Karpas-422 (cell line): ENCODE measurements at regions not wholly inside any gene's neighbourhood (a gene's known extent, or its start where the extent isn't known, plus 50 kb on each side); places are given as distances from the start of the nearest gene placed in this dataset.

Experiments
- DNase-seq: peaks from one replicate; pipeline ENCODE4 v3.0.0-alpha.2; 2015
- H2AFZ ChIP-seq: fragments of 200-600 bp; sonication (generic); 2 replicates; pipeline ENCODE4 v1.6.1; 2014; ENCODE audit warnings: antibody characterized with exemption, low read length, mixed read lengths
- H3K27ac ChIP-seq: fragments of 200-600 bp; sonication (generic); 2 replicates; pipeline ENCODE4 v1.5.1; 2014; ENCODE audit warnings: mild to moderate bottlenecking, low read length, moderate library complexity
- H3K27me3 ChIP-seq: fragments of 200-600 bp; sonication (generic); 2 replicates; pipeline ENCODE4 v1.6.1; 2014; ENCODE audit warnings: low read length, mixed read lengths
- H3K36me3 ChIP-seq: fragments of 200-600 bp; sonication (generic); 2 replicates; pipeline ENCODE4 v1.6.1; 2014; ENCODE audit warnings: low read length, mixed read lengths; ENCODE audit not compliant: insufficient read depth
- H3K4me1 ChIP-seq: fragments of 200-600 bp; sonication (generic); 2 replicates; pipeline ENCODE4 v1.6.1; 2014; ENCODE audit warnings: mild to moderate bottlenecking, low read length, mixed read lengths
- H3K4me2 ChIP-seq: fragments of 200-600 bp; sonication (generic); 2 replicates; pipeline ENCODE4 v1.6.1; 2014; ENCODE audit warnings: low read length, low read depth, mild to moderate bottlenecking; ENCODE audit not compliant: poor library complexity, severe bottlenecking
- H3K4me3 ChIP-seq: fragments of 200-600 bp; sonication (generic); 2 replicates; pipeline ENCODE4 v1.5.1; 2014; ENCODE audit warnings: mild to moderate bottlenecking, antibody characterized with exemption, low read length, mixed read lengths
- H3K79me2 ChIP-seq: fragments of 200-600 bp; sonication (generic); 2 replicates; pipeline ENCODE4 v1.6.1; 2014; ENCODE audit warnings: mild to moderate bottlenecking, low read length, mixed read lengths
- H3K9ac ChIP-seq: fragments of 200-600 bp; sonication (generic); 2 replicates; pipeline ENCODE4 v1.6.0; 2014; ENCODE audit warnings: low read length
- H3K9me2 ChIP-seq: fragments of 200-600 bp; sonication (generic), shearing (Covaris generic); replicated peaks from 2 replicates; pipeline ENCODE4 v1.6.0; 2014; ENCODE audit warnings: mild to moderate bottlenecking, low read length, moderate library complexity; ENCODE audit not compliant: insufficient read depth
- H3K9me3 ChIP-seq: fragments of 300-700, 200-600 bp; sonication (generic); 2 replicates; pipeline ENCODE4 v1.6.1; 2014; ENCODE audit warnings: low read length, mixed read lengths
- H4K20me1 ChIP-seq: fragments of 200-600 bp; sonication (generic); 2 replicates; pipeline ENCODE4 v1.6.1; 2014; ENCODE audit warnings: mild to moderate bottlenecking, antibody characterized with exemption, low read length, low read depth; ENCODE audit not compliant: insufficient read depth

- H3K36me3 ChIP-seq = no peaks in the 10 kb centered on the region
- no peak overlapping the region for H3K27ac ChIP-seq
- no peak for DNase-seq
- H3K9me2 ChIP-seq = no peaks in the 10 kb centered on the region
- H4K20me1 ChIP-seq = no peaks in the 10 kb centered on the region
- no peak overlapping the region for H3K4me3 ChIP-seq
- H3K79me2 ChIP-seq = no peaks in the 10 kb centered on the region
- H3K4me2 ChIP-seq = no peak overlapping the region
- H3K9me3 ChIP-seq = no peaks in the 10 kb centered on the region
- no peaks in the 10 kb centered on the region for H3K27me3 ChIP-seq
- no peaks in the 10 kb centered on the region for H3K4me1 ChIP-seq
- H3K9ac ChIP-seq = no peak overlapping the region
- no peak overlapping the region for H2AFZ ChIP-seq
Measured at GRCh38 chr9:73689051-73689870, 537.6 kb downstream of the ANXA1 start.

GRCh38 chr9:73701415-73702057, 549.9 kb downstream of the ANXA1 start:
- Histone ChIP-seq H3K4me2 (no peak overlapping the region), H4K20me1 (no peaks in the 10 kb centered on the region), H3K9me2 (no peaks in the 10 kb centered on the region), H3K9me3 (peaks cover 6% of the 10 kb centered on the region; the same call in 1 of the 2 replicates), H2AFZ (no peak overlapping the region), H3K9ac (no peak overlapping the region), H3K79me2 (no peaks in the 10 kb centered on the region), H3K27me3 (no peaks in the 10 kb centered on the region), H3K36me3 (no peaks in the 10 kb centered on the region), H3K4me3 (no peak overlapping the region), H3K27ac (no peak overlapping the region), H3K4me1 (no peaks in the 10 kb centered on the region)
- DNase-seq = no peak

DNA sequence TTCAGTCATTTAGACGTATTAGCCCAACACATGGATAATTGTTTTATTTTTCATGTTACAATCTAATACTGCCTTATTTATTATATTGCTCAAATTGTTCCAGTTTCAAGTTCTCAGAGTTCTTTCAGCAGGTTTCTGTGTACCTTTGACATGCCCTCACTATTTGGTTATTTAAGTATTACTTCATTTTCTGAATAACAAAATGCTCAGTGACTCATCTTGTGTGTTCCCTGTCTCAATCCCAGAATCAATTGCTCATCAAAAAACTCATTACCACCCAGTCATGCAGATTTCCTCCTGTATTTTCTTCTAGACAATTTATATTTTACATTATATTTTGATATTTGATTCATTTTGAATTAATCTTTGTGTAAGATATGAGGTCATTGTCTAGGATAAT, 562.6 kb downstream of the ANXA1 start:
- Histone ChIP-seq H3K4me2 (no peak overlapping the region), H3K27me3 (no peaks in the 10 kb centered on the region), H3K79me2 (no peaks in the 10 kb centered on the region), H3K4me3 (no peak overlapping the region), H3K27ac (no peak overlapping the region), H3K4me1 (no peaks in the 10 kb centered on the region), H4K20me1 (no peaks in the 10 kb centered on the region), H3K9ac (no peak overlapping the region), H3K9me3 (peaks cover 8% of the 10 kb centered on the region), H3K36me3 (no peaks in the 10 kb centered on the region), H2AFZ (no peak overlapping the region), H3K9me2 (no peaks in the 10 kb centered on the region)
- DNase-seq = no peak

DNA sequence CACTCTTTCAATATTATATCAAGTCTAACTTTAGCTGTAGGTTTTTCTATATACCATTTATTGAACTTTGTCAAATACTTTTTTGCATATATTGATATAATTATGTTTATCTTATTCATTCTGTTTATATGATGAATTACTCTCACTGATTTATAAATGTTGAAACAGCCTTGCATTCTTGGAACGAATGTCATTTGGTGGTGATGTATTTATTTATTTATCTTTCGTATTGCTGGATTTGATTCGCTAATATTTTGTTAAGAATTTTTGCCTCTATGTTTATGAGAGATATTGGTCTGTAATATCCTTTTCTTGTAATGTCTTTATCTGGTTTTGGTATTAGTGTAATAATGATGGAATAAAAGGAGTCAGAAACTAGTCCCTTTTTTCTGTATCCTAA, 563.9 kb downstream of the ANXA1 start:
- no peaks in the 10 kb centered on the region for H3K9me2 ChIP-seq
- H2AFZ ChIP-seq = no peak overlapping the region
- no peak overlapping the region for H3K27ac ChIP-seq
- no peaks in the 10 kb centered on the region for H3K27me3 ChIP-seq
- H3K4me2 ChIP-seq = no peak overlapping the region
- H4K20me1 ChIP-seq = no peaks in the 10 kb centered on the region
- DNase-seq = no peak
- H3K9ac ChIP-seq = no peak overlapping the region
- no peak overlapping the region for H3K4me3 ChIP-seq
- H3K9me3 ChIP-seq = no peaks in the 10 kb centered on the region
- H3K79me2 ChIP-seq = no peaks in the 10 kb centered on the region
- H3K36me3 ChIP-seq = no peaks in the 10 kb centered on the region
- H3K4me1 ChIP-seq = no peaks in the 10 kb centered on the region

DNA sequence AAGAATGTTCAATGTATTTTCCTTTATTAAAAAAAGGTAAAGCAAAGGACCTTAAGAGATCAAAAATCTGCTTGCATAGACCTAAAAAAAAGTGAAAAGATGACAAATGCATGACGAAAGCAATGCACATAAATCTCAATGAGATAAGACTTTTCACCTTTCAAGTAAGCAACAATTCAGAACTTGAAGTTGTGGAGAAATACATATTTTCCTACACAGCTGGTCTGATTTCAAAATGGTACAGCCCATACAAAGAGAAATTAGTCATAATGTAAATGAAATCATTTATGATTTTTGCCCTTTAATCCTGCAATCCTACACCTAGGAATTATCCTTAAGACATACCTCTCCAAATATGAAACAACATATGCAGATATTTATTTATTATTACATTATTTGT, 568.0 kb downstream of the ANXA1 start:
- Histone ChIP-seq H3K79me2 (no peaks in the 10 kb centered on the region), H3K4me1 (no peaks in the 10 kb centered on the region), H3K9me3 (0 out of 2 replicates have a peak, but pooled peaks cover 5% of the 10 kb centered on the region), H3K27me3 (no peaks in the 10 kb centered on the region), H3K9me2 (no peaks in the 10 kb centered on the region), H3K9ac (no peak overlapping the region), H3K4me2 (no peak overlapping the region), H3K36me3 (no peaks in the 10 kb centered on the region), H3K27ac (no peak overlapping the region), H4K20me1 (no peaks in the 10 kb centered on the region), H2AFZ (no peak overlapping the region), H3K4me3 (no peak overlapping the region)
- DNase-seq = no peak

DNA sequence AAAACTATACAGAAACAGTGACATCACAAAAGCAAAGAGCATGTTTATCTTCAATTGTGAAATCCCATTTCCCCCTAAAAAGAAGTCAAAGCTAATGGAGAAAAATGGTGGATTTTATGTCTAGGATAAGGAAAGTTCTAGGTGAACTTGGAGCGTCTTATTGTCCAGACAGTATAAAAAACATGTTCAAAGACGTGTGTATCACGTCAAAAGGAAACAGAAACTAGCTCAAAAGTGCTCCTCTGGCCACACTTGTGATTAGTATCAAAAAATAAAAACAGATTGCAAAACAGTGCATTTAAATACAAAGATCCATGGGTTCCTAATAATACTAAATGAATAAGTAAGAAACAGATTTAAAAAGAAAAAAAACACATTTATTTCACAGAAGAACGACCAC, 568.9 kb downstream of the ANXA1 start:
- no peaks in the 10 kb centered on the region for H3K27me3 ChIP-seq

DNA sequence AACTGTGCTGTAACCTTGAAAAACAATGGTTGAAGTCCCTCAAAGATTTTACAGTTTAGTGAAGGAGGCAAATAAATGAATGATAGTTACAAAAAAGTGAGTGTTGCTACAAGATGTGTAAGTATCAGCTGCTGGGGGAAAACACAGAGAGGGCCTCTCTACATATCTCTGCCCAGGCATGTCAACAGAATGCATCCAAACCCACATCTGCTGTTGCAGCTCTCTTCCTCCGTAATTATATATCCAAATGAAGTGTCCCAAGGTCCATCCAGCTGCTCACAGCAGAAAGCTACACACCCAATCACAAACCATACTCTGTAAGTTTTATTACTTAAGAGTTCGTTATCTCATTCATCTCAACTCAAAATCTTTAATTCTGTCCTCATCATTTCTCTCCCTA, 584.6 kb downstream of the ANXA1 start:
- Histone ChIP-seq H3K36me3 (no peaks in the 10 kb centered on the region), H3K27me3 (no peaks in the 10 kb centered on the region), H2AFZ (no peak overlapping the region), H3K79me2 (no peaks in the 10 kb centered on the region), H3K9ac (no peak overlapping the region), H4K20me1 (no peaks in the 10 kb centered on the region), H3K9me3 (0 out of 2 replicates have a peak, but pooled peaks cover 3% of the 10 kb centered on the region), H3K4me3 (no peak overlapping the region), H3K27ac (no peak overlapping the region), H3K4me1 (no peaks in the 10 kb centered on the region), H3K9me2 (no peaks in the 10 kb centered on the region), H3K4me2 (no peak overlapping the region)
- DNase-seq = no peak

More for the DNA sequence above, 568.9 kb downstream of the ANXA1 start:
- Histone ChIP-seq H4K20me1 (no peaks in the 10 kb centered on the region), H3K36me3 (no peaks in the 10 kb centered on the region), H3K4me2 (no peak overlapping the region), H3K79me2 (no peaks in the 10 kb centered on the region), H2AFZ (no peak overlapping the region), H3K9ac (no peak overlapping the region), H3K4me3 (no peak overlapping the region), H3K27ac (no peak overlapping the region), H3K9me3 (0 out of 2 replicates have a peak, but pooled peaks cover 5% of the 10 kb centered on the region), H3K4me1 (no peaks in the 10 kb centered on the region), H3K9me2 (no peaks in the 10 kb centered on the region)
- no peak for DNase-seq

GRCh38 chr9:73738741-73739530, 587.3 kb downstream of the ANXA1 start:
- no peak overlapping the region for H3K27ac ChIP-seq
- no peak overlapping the region for H2AFZ ChIP-seq

More at GRCh38 chr9:73738741-73739530, 587.3 kb downstream of the ANXA1 start:
- no peaks in the 10 kb centered on the region for H3K36me3 ChIP-seq
- no peak overlapping the region for H3K4me3 ChIP-seq
- no peak overlapping the region for H3K9ac ChIP-seq
- no peaks in the 10 kb centered on the region for H3K27me3 ChIP-seq
- DNase-seq = no peak
- H3K4me2 ChIP-seq = no peak overlapping the region
- 0 out of 2 replicates have a peak, but pooled peaks cover 3% of the 10 kb centered on the region for H3K9me2 ChIP-seq
- no peaks in the 10 kb centered on the region for H3K79me2 ChIP-seq
- H4K20me1 ChIP-seq = no peaks in the 10 kb centered on the region
- H3K4me1 ChIP-seq = no peaks in the 10 kb centered on the region
- H3K9me3 ChIP-seq = peaks cover 10% of the 10 kb centered on the region
